Endothelial cell of umbilical vein (primary cell): ENCODE measurements at regions not wholly inside any gene's neighbourhood (a gene's known extent, or its start where the extent isn't known, plus 50 kb on each side); places are given as distances from the start of the nearest gene placed in this dataset.

Experiments
- BruUV-seq: library from RNA; stranded (reverse); fragments of 400-500 nt; replicated peaks from 2 replicates; lab custom pipeline; 2021; lab: Mats Ljungman, UMichigan
- CTCF ChIA-PET: fragments of 300-600, 350-600 bp; sonication (Branson Sonifier 250); formaldehyde crosslinking; loops from one replicate; lab custom pipeline; 2021; ENCODE audit warnings: antibody characterized with exemption, inconsistent platforms; lab: Charles Lee
- POLR2A ChIA-PET: fragments of 300-600, 350-600 bp; sonication (Branson Sonifier 250); formaldehyde crosslinking; loops from one replicate; lab custom pipeline; 2021; ENCODE audit warnings: antibody characterized with exemption, inconsistent platforms; lab: Charles Lee
- DNase-seq: peaks from one replicate; pipeline ENCODE4 v3.0.0-alpha.2; 2011; ENCODE audit warnings: low read depth, low spot score
- FAIRE-seq: peaks from 2 replicates; lab custom pipeline; 2011; peaks lifted over from hg19 to GRCh38; lab: Jason Lieb, UNC
- H2AFZ ChIP-seq: 2 replicates; pipeline ENCODE4 v1.6.0; 2012; ENCODE audit warnings: low read depth, low read length, control low read depth, inconsistent platforms
- H3K27ac ChIP-seq: 2 replicates; pipeline ENCODE4 v1.5.1; 2011; ENCODE audit warnings: low read depth, mild to moderate bottlenecking, control low read depth, low read length, moderate library complexity; ENCODE audit not compliant: insufficient read depth
- H3K27me3 ChIP-seq, 2 experiments: 2 replicates each; pipeline versions ENCODE4 v1.6.0 to v1.6.1; 2011; ENCODE audit warnings: low read length in 2 of 2, mixed read lengths in 1 of 2; ENCODE audit not compliant: control insufficient read depth in 2 of 2, insufficient read depth in 2 of 2
- H3K36me3 ChIP-seq, 2 experiments: 2 replicates in 1 of 2; 3 replicates in 1 of 2; pipeline ENCODE4 v1.5.1; 2011; ENCODE audit warnings: low read length in 2 of 2, mild to moderate bottlenecking in 1 of 2, moderate library complexity in 1 of 2; ENCODE audit not compliant: control insufficient read depth in 2 of 2, insufficient read depth in 2 of 2; ENCODE audit errors: extremely low read depth in 1 of 2
- H3K4me1 ChIP-seq: 3 replicates; pipeline ENCODE4 v1.5.1; 2011; ENCODE audit warnings: mild to moderate bottlenecking, low read length; ENCODE audit not compliant: control insufficient read depth, insufficient read depth; ENCODE audit errors: extremely low read depth
- H3K4me2 ChIP-seq: 2 replicates; pipeline ENCODE4 v1.6.1; 2011; ENCODE audit warnings: low read length, control low read depth, mixed read lengths; ENCODE audit not compliant: insufficient read depth
- H3K4me3 ChIP-seq, 3 experiments: fragments of 200-600 bp in 1 of 3; sonication (generic), shearing (Covaris generic) in 1 of 3; replicated peaks in 1 of 3; 2 replicates each; pipeline ENCODE4 v1.5.1; 2011 to 2016; ENCODE audit warnings: control low read depth in 3 of 3, low read length in 3 of 3, mild to moderate bottlenecking in 2 of 3, inconsistent platforms in 1 of 3, low read depth in 1 of 3, moderate library complexity in 1 of 3; ENCODE audit not compliant: insufficient read depth in 1 of 3
- H3K79me2 ChIP-seq: 2 replicates; pipeline ENCODE4 v1.6.0; 2012; ENCODE audit warnings: low read length, inconsistent platforms; ENCODE audit not compliant: control insufficient read depth, insufficient read depth
- H3K9ac ChIP-seq: replicated peaks from 2 replicates; pipeline ENCODE3; 2011; ENCODE audit warnings: low read length, control low read depth; ENCODE audit not compliant: insufficient read depth; ENCODE audit errors: extremely low read depth
- H3K9me1 ChIP-seq: replicated peaks from 3 replicates; pipeline ENCODE4 v1.6.0; 2011; ENCODE audit warnings: mild to moderate bottlenecking, low read length; ENCODE audit not compliant: control insufficient read depth, insufficient read depth; ENCODE audit errors: extremely low read depth
- H3K9me3 ChIP-seq: replicated peaks from 2 replicates; pipeline ENCODE4 v1.5.1; 2012; ENCODE audit warnings: low read length, inconsistent platforms; ENCODE audit not compliant: control insufficient read depth, insufficient read depth
- H4K20me1 ChIP-seq: replicated peaks from 2 replicates; pipeline ENCODE3; 2011; ENCODE audit warnings: mild to moderate bottlenecking, low read length; ENCODE audit not compliant: control insufficient read depth, insufficient read depth; ENCODE audit errors: extremely low read depth
- CTCF ChIP-seq, 2 donors: IDR thresholded peaks; 1 replicate in 1 of 2; 2 replicates in 1 of 2; pipeline ENCODE4 v1.5.1; 2011; ENCODE audit warnings: low read length in 2 of 2, mild to moderate bottlenecking in 2 of 2, moderate library complexity in 2 of 2, control low read depth in 1 of 2, inconsistent platforms in 1 of 2, low read depth in 1 of 2; ENCODE audit not compliant: insufficient read depth in 1 of 2; ENCODE audit errors: extremely low read depth in 1 of 2
- EZH2 ChIP-seq: IDR thresholded peaks from 2 replicates; pipeline ENCODE4 v1.6.1; 2012; ENCODE audit warnings: borderline replicate concordance, low read depth, mild to moderate bottlenecking, moderate library complexity, low read length, inconsistent platforms; ENCODE audit not compliant: severe bottlenecking
- FOS ChIP-seq: IDR thresholded peaks from 2 replicates; pipeline ENCODE4 v1.6.1; 2011; ENCODE audit warnings: mild to moderate bottlenecking, low read length, moderate library complexity, borderline replicate concordance; ENCODE audit not compliant: insufficient read depth
- GATA2 ChIP-seq: IDR thresholded peaks from 2 replicates; pipeline ENCODE4 v1.7.0; 2011; ENCODE audit warnings: low read depth, mild to moderate bottlenecking, moderate library complexity, mixed read lengths, low read length; ENCODE audit not compliant: insufficient read length, insufficient read depth
- POLR2A ChIP-seq: IDR thresholded peaks from 2 replicates; pipeline ENCODE4 v1.6.1; 2012; ENCODE audit warnings: low read depth, mild to moderate bottlenecking, control low read depth, low read length
- POLR2AphosphoS5 ChIP-seq: IDR thresholded peaks from 2 replicates; pipeline ENCODE4 v1.6.1; 2012; ENCODE audit warnings: low read depth, mild to moderate bottlenecking, control low read depth, low read length, moderate library complexity; ENCODE audit not compliant: insufficient read depth
- dilution Hi-C: fragments of 300-500 bp; cut with MboI; formaldehyde crosslinking; loops from one replicate; pipeline ENCODE4 v1.15.0; 2019; ENCODE audit warnings: low sequenced_read_pairs; ENCODE audit not compliant: extremely low pct_ligation_motif_present
- intact Hi-C: fragments of 100-400 bp; cut with micrococcal nuclease; formaldehyde crosslinking; loops from one replicate; pipeline ENCODE4 v1.10.0; 2022

GRCh38 chr9:99752417-99753109 lies 69.1 kb upstream of the NR4A3 start:
- no peak overlapping the region for H3K9ac ChIP-seq
- dilution Hi-C loops: no loop called here
- no TSS peak for BruUV-seq
- H3K9me1 ChIP-seq: no peaks in the 10 kb centered on the region
- no peak for TF ChIP-seq EZH2
- no peak for TF ChIP-seq CTCF (IDR thresholded peaks at IDR 0.05; ENCODE audit: extremely low read depth in 1 of 2, insufficient read depth in 1 of 2, low read depth in 1 of 2, low read length in 2 of 2)
- TF ChIP-seq FOS: no peak
- TF ChIP-seq GATA2: no peak
- TF ChIP-seq POLR2A: no peak
- TF ChIP-seq POLR2AphosphoS5: no peak
- CTCF ChIA-PET: no interaction called here
- peaks cover 0 to 2% of the 10 kb centered on the region in 2 experiments for H3K27me3 ChIP-seq
- no peaks in the 10 kb centered on the region for H4K20me1 ChIP-seq
- H3K4me3 ChIP-seq: no peak overlapping the region
- no peak overlapping the region for H3K4me2 ChIP-seq
- FAIRE-seq (no peak), DNase-seq (no peak)
- no peaks in the 10 kb centered on the region for H3K79me2 ChIP-seq
- intact Hi-C loops: no loop called here
- H2AFZ ChIP-seq: no peak overlapping the region
- H3K36me3 ChIP-seq: no peaks in the 10 kb centered on the region
- H3K4me1 ChIP-seq: no peaks in the 10 kb centered on the region
- no peaks in the 10 kb centered on the region for H3K9me3 ChIP-seq
- POLR2A ChIA-PET: no interaction called here
- no peak overlapping the region for H3K27ac ChIP-seq
